Sigmoid colon (tissue), 4 donors: ENCODE measurements at regions not wholly inside any gene's neighbourhood (a gene's known extent, or its start where the extent isn't known, plus 50 kb on each side); places are given as distances from the start of the nearest gene placed in this dataset.

Experiments used
- CTCF ChIP-seq, 4 experiments: fragments of 450-650 bp in 3 of 4; fragments of 200-600 bp in 1 of 4; IDR thresholded peaks; one replicate each; pipeline ENCODE4 v1.5.1; 2016 to 2019; ENCODE audit warnings: antibody characterized with exemption in 4 of 4, mild to moderate bottlenecking in 3 of 4, moderate library complexity in 2 of 4
- POLR2A ChIP-seq, 2 donors: fragments of 450-650 bp; IDR thresholded peaks; one replicate each; pipeline ENCODE4 v1.6.1; 2016; ENCODE audit warnings: antibody characterized with exemption in 2 of 2, mild to moderate bottlenecking in 2 of 2, moderate library complexity in 2 of 2
- POLR2AphosphoS5 ChIP-seq, 4 donors: sonication (generic); formaldehyde crosslinking; IDR thresholded peaks; one replicate each; pipeline ENCODE4 v1.6.1; 2017; ENCODE audit warnings: antibody characterized with exemption in 4 of 4

- TF ChIP-seq CTCF (IDR thresholded peaks at IDR 0.05) = no peak
- no peak for TF ChIP-seq POLR2AphosphoS5 (IDR thresholded peaks at IDR 0.05)
- no peak for TF ChIP-seq POLR2A (IDR thresholded peaks at IDR 0.05)
These were observed 132.6 kb upstream of the CHRNA7 start for GRCh38 chr15:31897746-31898145.
